ENCODE measurements at regions not wholly inside any gene's neighbourhood (a gene's known extent, or its start where the extent isn't known, plus 50 kb on each side); places are given as distances from the start of the nearest gene placed in this dataset.
A peak's percentile ranks its signal among the peaks of the same experiment; 100 is the strongest.

GRCh38 chr6:82738773-82739172 lies 326.9 kb downstream of the UBE3D start:
- H3K4me3 Mint-ChIP-seq (ENCODE audit: unreplicated experiment), result no peak overlapping the region
- H3K9me3 Mint-ChIP-seq (ENCODE audit: unreplicated experiment), result no peaks in the 10 kb centered on the region
- TF ChIP-seq CTCF (IDR thresholded peaks at IDR 0.05; ENCODE audit: partially characterized antibody, unreplicated experiment), result no peak
- H3K4me1 Mint-ChIP-seq (ENCODE audit: low read depth, unreplicated experiment), result peaks cover 2% of the 10 kb centered on the region
- no peaks in the 10 kb centered on the region for H3K27me3 Mint-ChIP-seq (ENCODE audit: unreplicated experiment)
- H3K27ac Mint-ChIP-seq (ENCODE audit: unreplicated experiment), result no peak overlapping the region
- H3K36me3 Mint-ChIP-seq (ENCODE audit: unreplicated experiment), result no peaks in the 10 kb centered on the region
- DNase-seq, result no peak

GRCh38 chr6:82739303-82739702 lies 326.3 kb downstream of the UBE3D start:
- H3K4me1 Mint-ChIP-seq (ENCODE audit: low read depth, unreplicated experiment), result peaks cover 2% of the 10 kb centered on the region
- H3K36me3 Mint-ChIP-seq (ENCODE audit: unreplicated experiment), result no peaks in the 10 kb centered on the region
- no peak overlapping the region for H3K4me3 Mint-ChIP-seq (ENCODE audit: unreplicated experiment)
- no peak for DNase-seq
- no peaks in the 10 kb centered on the region for H3K27me3 Mint-ChIP-seq (ENCODE audit: unreplicated experiment)
- TF ChIP-seq CTCF (IDR thresholded peaks at IDR 0.05; ENCODE audit: partially characterized antibody, unreplicated experiment), result no peak
- H3K27ac Mint-ChIP-seq (ENCODE audit: unreplicated experiment), result peak overlapping the region; percentile 24
- no peaks in the 10 kb centered on the region for H3K9me3 Mint-ChIP-seq (ENCODE audit: unreplicated experiment)

- DNase-seq, result no peak
- no peaks in the 10 kb centered on the region for H3K36me3 Mint-ChIP-seq (ENCODE audit: unreplicated experiment)
- H3K4me3 Mint-ChIP-seq (ENCODE audit: unreplicated experiment), result no peak overlapping the region
- no peak for TF ChIP-seq CTCF (IDR thresholded peaks at IDR 0.05; ENCODE audit: partially characterized antibody, unreplicated experiment)
- peaks cover 2% of the 10 kb centered on the region for H3K4me1 Mint-ChIP-seq (ENCODE audit: low read depth, unreplicated experiment)
- H3K9me3 Mint-ChIP-seq (ENCODE audit: unreplicated experiment), result no peaks in the 10 kb centered on the region
- H3K27me3 Mint-ChIP-seq (ENCODE audit: unreplicated experiment), result no peaks in the 10 kb centered on the region
- no peak overlapping the region for H3K27ac Mint-ChIP-seq (ENCODE audit: unreplicated experiment)
These were observed 325.6 kb downstream of the UBE3D start for GRCh38 chr6:82740072-82740471.

- Mint-ChIP-seq H3K9me3 (ENCODE audit: unreplicated experiment) (no peaks in the 10 kb centered on the region), H3K4me3 (ENCODE audit: unreplicated experiment) (no peak overlapping the region), H3K27me3 (ENCODE audit: unreplicated experiment) (no peaks in the 10 kb centered on the region), H3K4me1 (ENCODE audit: low read depth, unreplicated experiment) (peaks cover 2% of the 10 kb centered on the region), H3K27ac (ENCODE audit: unreplicated experiment) (no peak overlapping the region), H3K36me3 (ENCODE audit: unreplicated experiment) (no peaks in the 10 kb centered on the region)
- no peak for DNase-seq
- no peak for TF ChIP-seq CTCF (IDR thresholded peaks at IDR 0.05; ENCODE audit: partially characterized antibody, unreplicated experiment)
These were observed 324.2 kb downstream of the UBE3D start for GRCh38 chr6:82741325-82741995.

DNA sequence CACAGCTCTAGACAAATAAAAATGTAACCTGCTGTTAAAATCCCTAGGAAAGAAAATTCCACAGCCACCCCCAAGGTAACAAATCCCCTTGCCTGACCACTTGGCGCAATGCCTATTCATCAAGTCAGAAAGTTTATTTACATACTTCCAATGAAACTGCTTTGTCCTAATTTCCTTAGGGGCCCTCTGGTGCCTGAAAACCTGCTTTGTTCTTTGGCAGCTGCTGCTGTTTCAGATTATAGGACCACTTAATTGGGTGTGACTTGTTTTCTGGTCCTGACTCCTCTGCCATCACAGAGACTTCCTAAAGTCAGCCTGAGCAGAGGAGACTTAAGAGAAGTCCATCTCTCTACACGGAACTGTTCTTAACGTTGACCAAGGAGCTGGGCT lies 323.6 kb downstream of the UBE3D start:
- no peak overlapping the region for H3K27ac Mint-ChIP-seq (ENCODE audit: unreplicated experiment)
- H3K9me3 Mint-ChIP-seq (ENCODE audit: unreplicated experiment), result no peaks in the 10 kb centered on the region
- no peak overlapping the region for H3K4me3 Mint-ChIP-seq (ENCODE audit: unreplicated experiment)
- DNase-seq, result no peak
- no peaks in the 10 kb centered on the region for H3K36me3 Mint-ChIP-seq (ENCODE audit: unreplicated experiment)
- peaks cover 2% of the 10 kb centered on the region for H3K4me1 Mint-ChIP-seq (ENCODE audit: low read depth, unreplicated experiment)
- H3K27me3 Mint-ChIP-seq (ENCODE audit: unreplicated experiment), result no peaks in the 10 kb centered on the region
- no peak for TF ChIP-seq CTCF (IDR thresholded peaks at IDR 0.05; ENCODE audit: partially characterized antibody, unreplicated experiment)
